ENCODE measurements at regions not wholly inside any gene's neighbourhood (a gene's known extent, or its start where the extent isn't known, plus 50 kb on each side); places are given as distances from the start of the nearest gene placed in this dataset.

- no peaks in the 10 kb centered on the region for H3K27me3 Mint-ChIP-seq (ENCODE audit: insufficient read depth, low read depth, poor library complexity)
- Histone ChIP-seq H3K27me3 (ENCODE audit: insufficient read depth) (no peaks in the 10 kb centered on the region), H3K4me3 (no peak overlapping the region), H3K27ac (ENCODE audit: low read depth) (no peak overlapping the region), H4K20me1 (replicated peaks; ENCODE audit: insufficient read depth) (no peaks in the 10 kb centered on the region), H2AFZ (no peak overlapping the region), H3K9me2 (ENCODE audit: insufficient read depth) (no peaks in the 10 kb centered on the region), H3K79me2 (replicated peaks; ENCODE audit: insufficient read depth) (no peaks in the 10 kb centered on the region), H3K4me1 (ENCODE audit: insufficient read depth) (no peaks in the 10 kb centered on the region), H3K36me3 (ENCODE audit: insufficient read depth) (no peaks in the 10 kb centered on the region), H3K4me2 (no peak overlapping the region), H3F3A (replicated peaks; ENCODE audit: low read depth) (no peaks in the 10 kb centered on the region)
- TF ChIP-seq REST (IDR thresholded peaks at IDR 0.05; ENCODE audit: unreplicated experiment) (no peak), POLR2AphosphoS5 (IDR thresholded peaks at IDR 0.05; ENCODE audit: low read depth) (no peak), EZH2 (IDR thresholded peaks at IDR 0.05; ENCODE audit: low read depth, unreplicated experiment) (no peak), JUNB (IDR thresholded peaks at IDR 0.05; ENCODE audit: unreplicated experiment) (no peak), ZNF331 (CRISPR knock-in tag; IDR thresholded peaks at IDR 0.05; ENCODE audit: low read depth) (no peak), NANOG (IDR thresholded peaks at IDR 0.05; ENCODE audit: borderline replicate concordance) (no peak), ETS1 (IDR thresholded peaks at IDR 0.05) (no peak), EZH2phosphoT487 (IDR thresholded peaks at IDR 0.05; ENCODE audit: unreplicated experiment) (no peak), STAT1 (IDR thresholded peaks at IDR 0.05; ENCODE audit: unreplicated experiment) (no peak), ZNF462 (CRISPR knock-in tag; IDR thresholded peaks at IDR 0.05) (no peak), ZNF114 (CRISPR knock-in tag; IDR thresholded peaks at IDR 0.05) (no peak), CREB1 (CRISPR knock-in tag; IDR thresholded peaks at IDR 0.05; ENCODE audit: low read depth) (no peak), CTCF (conservative IDR thresholded peaks at IDR 0.05; ENCODE audit: low read depth in 2 of 2) (no peak)
- ATAC-seq (no peak), DNase-seq (ENCODE audit: low spot score) (no peak)
- H3K27ac Mint-ChIP-seq = no peak overlapping the region
- no peaks in the 10 kb centered on the region for H3K9me3 Mint-ChIP-seq
- H3K36me3 Mint-ChIP-seq (ENCODE audit: low read depth) = no peaks in the 10 kb centered on the region; the same call in 2 of the 3 replicates
- H3K4me1 Mint-ChIP-seq = no peaks in the 10 kb centered on the region; the same call in 2 of the 3 replicates
- H3K4me3 Mint-ChIP-seq = no peak overlapping the region
Measured at GRCh38 chr2:145169285-145169684, 649.4 kb upstream of the ZEB2 start.

All from GM23338 (cell line).